IMR-90 (cell line): ENCODE measurements at regions not wholly inside any gene's neighbourhood (a gene's known extent, or its start where the extent isn't known, plus 50 kb on each side); places are given as distances from the start of the nearest gene placed in this dataset.

ENCODE experiments used
- ATAC-seq: fragments of 200-7000 bp; cut with Tn5 transposase; 2 replicates; pipeline ENCODE4 v1.9.1; 2020; ENCODE audit warnings: low read depth, mild to moderate bottlenecking, moderate library complexity
- BruUV-seq: library from RNA; stranded (reverse); fragments of 400-500 nt; replicated peaks from 2 replicates; lab custom pipeline; 2021; lab: Mats Ljungman, UMichigan
- CTCF ChIA-PET: fragments of 300-600 bp; formaldehyde crosslinking; extraction: SDS; loops from one replicate; lab custom pipeline; 2021; ENCODE audit warnings: antibody characterized with exemption; lab: Yijun Ruan, JAX
- POLR2A ChIA-PET: fragments of 300-600 bp; sonication (Branson Sonifier 250); formaldehyde crosslinking; loops from one replicate; lab custom pipeline; 2022; ENCODE audit warnings: antibody characterized with exemption; ENCODE audit not compliant: unreplicated experiment; lab: Charles Lee
- DNase-seq: peaks from one replicate; pipeline ENCODE4 v3.0.0; 2013
- H2AFZ ChIP-seq: replicated peaks from 2 replicates; pipeline ENCODE3; 2013; ENCODE audit warnings: low read length, mild to moderate bottlenecking; ENCODE audit not compliant: poor library complexity
- H2AK5ac ChIP-seq: 2 replicates; pipeline ENCODE4 v1.6.1; 2013; ENCODE audit warnings: low read depth, low read length, inconsistent platforms
- H2AK9ac ChIP-seq: replicated peaks from 2 replicates; pipeline ENCODE3; 2013; ENCODE audit warnings: mild to moderate bottlenecking, low read depth, low read length, moderate library complexity; ENCODE audit not compliant: poor library complexity
- H2BK120ac ChIP-seq: 2 replicates; pipeline ENCODE4 v1.6.1; 2013; ENCODE audit warnings: low read depth, low read length, inconsistent platforms
- H2BK15ac ChIP-seq: 3 replicates; pipeline ENCODE4 v1.6.1; 2013; ENCODE audit warnings: low read depth, low read length, inconsistent platforms
- H2BK20ac ChIP-seq: 2 replicates; pipeline ENCODE4 v1.6.1; 2013; ENCODE audit warnings: low read depth, mild to moderate bottlenecking, inconsistent platforms, low read length, moderate library complexity
- H2BK5ac ChIP-seq: 2 replicates; pipeline ENCODE4 v1.6.1; 2013; ENCODE audit warnings: mild to moderate bottlenecking, low read depth, low read length, inconsistent platforms; ENCODE audit not compliant: poor library complexity, severe bottlenecking
- H3K14ac ChIP-seq: replicated peaks from 2 replicates; pipeline ENCODE4 v1.6.1; 2013; ENCODE audit warnings: low read depth, low read length, inconsistent platforms
- H3K18ac ChIP-seq: 2 replicates; pipeline ENCODE4 v1.6.1; 2013; ENCODE audit warnings: low read depth, low read length, control low read depth
- H3K23ac ChIP-seq: 2 replicates; pipeline ENCODE4 v1.6.1; 2013; ENCODE audit warnings: low read depth, low read length, inconsistent platforms
- H3K27ac ChIP-seq: 2 replicates; pipeline ENCODE4 v1.5.1; 2013; ENCODE audit warnings: mild to moderate bottlenecking, control low read depth, low read length; ENCODE audit not compliant: insufficient read depth
- H3K27me3 ChIP-seq: 2 replicates; pipeline ENCODE4 v1.6.1; 2013; ENCODE audit warnings: low read length; ENCODE audit not compliant: control insufficient read depth, insufficient read depth
- H3K36me3 ChIP-seq: 2 replicates; pipeline ENCODE4 v1.6.1; 2013; ENCODE audit warnings: low read length, mixed read lengths; ENCODE audit not compliant: control insufficient read depth, insufficient read depth
- H3K4ac ChIP-seq: 2 replicates; pipeline ENCODE4 v1.6.1; 2013; ENCODE audit warnings: low read depth, low read length, inconsistent platforms
- H3K4me1 ChIP-seq: 2 replicates; pipeline ENCODE4 v1.6.1; 2013; ENCODE audit warnings: low read length, mixed read lengths; ENCODE audit not compliant: control insufficient read depth, insufficient read depth
- H3K4me2 ChIP-seq: 2 replicates; pipeline ENCODE4 v1.6.1; 2013; ENCODE audit warnings: low read depth, mild to moderate bottlenecking, control low read depth, low read length, moderate library complexity
- H3K4me3 ChIP-seq: 2 replicates; pipeline ENCODE4 v1.5.1; 2013; ENCODE audit warnings: low read depth, mild to moderate bottlenecking, control low read depth, low read length, moderate library complexity; ENCODE audit not compliant: insufficient read depth
- H3K56ac ChIP-seq: 2 replicates; pipeline ENCODE4 v1.6.1; 2013; ENCODE audit warnings: low read length, inconsistent platforms; ENCODE audit not compliant: insufficient read depth; ENCODE audit errors: extremely low read depth
- H3K79me1 ChIP-seq, 2 experiments: 2 replicates each; pipeline ENCODE4 v1.6.1; 2013; ENCODE audit warnings: low read length in 2 of 2, inconsistent platforms in 1 of 2, low read depth in 1 of 2
- H3K9ac ChIP-seq: 2 replicates; pipeline ENCODE4 v1.6.1; 2013; ENCODE audit warnings: low read depth, low read length, control low read depth
- H3K9me1 ChIP-seq: 2 replicates; pipeline ENCODE4 v1.6.1; 2013; ENCODE audit warnings: low read length, inconsistent platforms; ENCODE audit not compliant: insufficient read depth
- H3K9me3 ChIP-seq: 2 replicates; pipeline ENCODE4 v1.6.1; 2013; ENCODE audit warnings: low read length; ENCODE audit not compliant: control insufficient read depth, insufficient read depth
- H4K20me1 ChIP-seq: 2 replicates; pipeline ENCODE4 v1.6.1; 2013; ENCODE audit warnings: low read length, inconsistent platforms; ENCODE audit not compliant: insufficient read depth
- H4K5ac ChIP-seq: 2 replicates; pipeline ENCODE4 v1.6.1; 2013; ENCODE audit warnings: mild to moderate bottlenecking, low read depth, low read length, control low read depth
- H4K8ac ChIP-seq, 2 experiments: 2 replicates each; pipeline ENCODE4 v1.6.1; 2013; ENCODE audit warnings: low read depth in 2 of 2, low read length in 2 of 2, control low read depth in 1 of 2, inconsistent platforms in 1 of 2
- H4K91ac ChIP-seq: 2 replicates; pipeline ENCODE4 v1.6.1; 2013; ENCODE audit warnings: low read depth, low read length, inconsistent platforms; ENCODE audit not compliant: insufficient read depth
- CEBPB ChIP-seq: IDR thresholded peaks from 2 replicates; pipeline ENCODE4 v1.6.1; 2012; ENCODE audit warnings: low read depth, low read length, improper control_type of control experiment
- CHD1 ChIP-seq: IDR thresholded peaks from 2 replicates; pipeline ENCODE4 v1.6.1; 2012; ENCODE audit warnings: low read depth, low read length, improper control_type of control experiment
- NFE2L2 ChIP-seq: fragments of 150-350 bp; IDR thresholded peaks from 2 replicates; pipeline ENCODE4 v1.6.1; 2016; ENCODE audit warnings: low read depth, mild to moderate bottlenecking, low read length
- RFX5 ChIP-seq: IDR thresholded peaks from 2 replicates; pipeline ENCODE4 v1.8.0; 2012; ENCODE audit warnings: low read depth, mild to moderate bottlenecking, low read length, moderate library complexity
- WGBS, 2 experiments: methylation state at CpG; one replicate each; pipeline versions ENCODE4 v1.1.5 to v1.1.7; 2013; ENCODE audit warnings: missing lambda C conversion rate in 2 of 2; ENCODE audit not compliant: insufficient read length in 1 of 2; ENCODE audit errors: extremely low coverage in 2 of 2; 5-methylcytosine and 5-hydroxymethylcytosine counted together
- dilution Hi-C: fragments of 300-500 bp; cut with HindIII; formaldehyde crosslinking; loops from one replicate; pipeline ENCODE4 v1.14.3; 2018; ENCODE audit warnings: low sequenced_read_pairs; ENCODE audit not compliant: unreplicated experiment
- in situ Hi-C: fragments of 300-500 bp; cut with MboI; formaldehyde crosslinking; loops from 3 replicates; pipeline ENCODE4 v1.14.3; 2019; ENCODE audit warnings: low sequenced_read_pairs, inconsistent platforms, mixed read lengths
- intact Hi-C: fragments of 100-400 bp; cut with micrococcal nuclease; formaldehyde crosslinking; loops from 2 replicates; pipeline ENCODE4 v1.10.0; 2022

- POLR2A ChIA-PET, result no interaction called here
- CTCF ChIA-PET, result no interaction called here
- peaks cover 8% of the 10 kb centered on the region for H3K4me1 ChIP-seq
These were observed 77.2 kb downstream of the ACKR3 start for GRCh38 chr2:236646871-236647270.

More at GRCh38 chr2:236646871-236647270, 77.2 kb downstream of the ACKR3 start:
- no peaks in the 10 kb centered on the region for H3K36me3 ChIP-seq
- no peak overlapping the region for H3K9ac ChIP-seq
- no peak overlapping the region for H2BK15ac ChIP-seq
- H2BK120ac ChIP-seq, result no peak overlapping the region
- TF ChIP-seq CHD1 (no peak), NFE2L2 (no peak), CEBPB (no peak), RFX5 (no peak)
- H3K23ac ChIP-seq, result no peak overlapping the region
- no peaks in the 10 kb centered on the region for H3K79me1 ChIP-seq
- no TSS peak for BruUV-seq
- no peak overlapping the region for H3K4ac ChIP-seq
- peaks cover under 1% of the 10 kb centered on the region; the same call in 1 of the 2 replicates for H3K9me3 ChIP-seq
- no peak overlapping the region for H3K4me2 ChIP-seq
- in situ Hi-C loops, result no loop called here
- ATAC-seq, result no peak
- no peaks in the 10 kb centered on the region for H3K9me1 ChIP-seq
- no peak overlapping the region for H2BK20ac ChIP-seq
- H3K18ac ChIP-seq, result no peak overlapping the region
- no peak overlapping the region for H2AK5ac ChIP-seq
- no peak overlapping the region for H3K14ac ChIP-seq
- dilution Hi-C loops, result no loop called here
- H3K4me3 ChIP-seq, result no peak overlapping the region
- H4K5ac ChIP-seq, result no peak overlapping the region
- H3K27me3 ChIP-seq, result no peaks in the 10 kb centered on the region
- no peak overlapping the region for H2AK9ac ChIP-seq
- H4K20me1 ChIP-seq, result no peaks in the 10 kb centered on the region
- no peak overlapping the region for H3K27ac ChIP-seq
- no peak overlapping the region for H4K8ac ChIP-seq
- H2AFZ ChIP-seq, result no peak overlapping the region
- WGBS, 2 experiments, result no CpG with 5 or more reads among the region's 4 CpGs
- intact Hi-C loops, result no loop called here
- DNase-seq, result no peak
- H2BK5ac ChIP-seq, result no peak overlapping the region
- no peak overlapping the region for H4K91ac ChIP-seq
- no peak overlapping the region for H3K56ac ChIP-seq
